HCT116 (cell line): ENCODE measurements at regions not wholly inside any gene's neighbourhood (a gene's known extent, or its start where the extent isn't known, plus 50 kb on each side); places are given as distances from the start of the nearest gene placed in this dataset.

Experiments
- ATAC-seq: fragments of 200-7000 bp; cut with Tn5 transposase; 2 replicates; pipeline ENCODE4 v1.9.1; 2020; ENCODE audit warnings: mild to moderate bottlenecking, moderate library complexity
- BruUV-seq: library from RNA; stranded (reverse); fragments of 400-500 nt; replicated peaks from 2 replicates; lab custom pipeline; 2021; lab: Mats Ljungman, UMichigan
- CTCF ChIA-PET: fragments of 300-600 bp; sonication (Branson Sonifier 250); formaldehyde crosslinking; loops from one replicate; lab custom pipeline; 2021; ENCODE audit warnings: antibody characterized with exemption; lab: Charles Lee
- POLR2A ChIA-PET: fragments of 300-600, 350-600 bp; sonication (Branson Sonifier 250); formaldehyde crosslinking; loops from one replicate; lab custom pipeline; 2021; ENCODE audit warnings: antibody characterized with exemption; lab: Charles Lee
- RAD21 ChIA-PET, 2 experiments: fragments of 300-600 bp; sonication (Branson Sonifier 250); formaldehyde crosslinking; loops; one replicate each; lab custom pipeline; 2023; ENCODE audit warnings: low total read pairs in 2 of 2; ENCODE audit not compliant: uncharacterized antibody in 2 of 2, unreplicated experiment in 2 of 2, low non-redundant PET in 1 of 2; lab: Charles Lee
- DNase-seq: peaks from one replicate; pipeline ENCODE4 v3.0.0-alpha.2; 2010; ENCODE audit warnings: low read depth, low spot score
- H2AFZ ChIP-seq: fragments of 200-600 bp; shearing (Covaris generic), sonication (generic); 2 replicates; pipeline ENCODE4 v1.6.1; 2017; ENCODE audit warnings: low read depth, mixed run types, mixed read lengths, antibody characterized with exemption, low read length; ENCODE audit not compliant: poor library complexity, severe bottlenecking
- H3K27ac ChIP-seq: 2 replicates; pipeline ENCODE4 v1.5.1; 2012; ENCODE audit warnings: low read depth, low read length
- H3K27me3 ChIP-seq: fragments of 200-600 bp; sonication (generic); 2 replicates; pipeline ENCODE4 v1.6.1; 2016; ENCODE audit warnings: mixed run types, low read length, mixed read lengths; ENCODE audit not compliant: insufficient read depth
- H3K36me3 ChIP-seq, 2 experiments: fragments of 200-500 bp in 1 of 2; fragments of 200-600 bp in 1 of 2; sonication (Bioruptor generic) in 1 of 2; sonication (generic) in 1 of 2; 2 replicates each; pipeline versions ENCODE4 v1.5.1 to v1.6.1; 2014 to 2016; ENCODE audit warnings: low read length in 2 of 2, inconsistent platforms in 1 of 2, mixed read lengths in 1 of 2, mixed run types in 1 of 2; ENCODE audit not compliant: insufficient read depth in 2 of 2, control insufficient read depth in 1 of 2
- H3K4me1 ChIP-seq, 2 experiments: fragments of 200-600 bp in 1 of 2; sonication (generic) in 1 of 2; 2 replicates each; pipeline versions ENCODE4 v1.5.1 to v1.6.1; 2012 to 2017; ENCODE audit warnings: low read length in 2 of 2, inconsistent platforms in 1 of 2, mild to moderate bottlenecking in 1 of 2, mixed read lengths in 1 of 2, mixed run types in 1 of 2, moderate library complexity in 1 of 2; ENCODE audit not compliant: insufficient read depth in 2 of 2, control insufficient read depth in 1 of 2
- H3K4me2 ChIP-seq: fragments of 200-600 bp; sonication (generic); 2 replicates; pipeline ENCODE4 v1.6.1; 2017; ENCODE audit warnings: mixed run types, low read length, mixed read lengths
- H3K4me3 ChIP-seq, 2 experiments: fragments of 200-600 bp in 1 of 2; sonication (generic) in 1 of 2; replicated peaks in 1 of 2; 2 replicates each; pipeline ENCODE4 v1.5.1; 2011 to 2016; ENCODE audit warnings: low read length in 2 of 2, control low read depth in 1 of 2, low read depth in 1 of 2, mild to moderate bottlenecking in 1 of 2, mixed read lengths in 1 of 2, mixed run types in 1 of 2
- H3K79me2 ChIP-seq: fragments of 200-600 bp; sonication (generic); 2 replicates; pipeline ENCODE4 v1.6.1; 2017; ENCODE audit warnings: mild to moderate bottlenecking, mixed run types, low read length, moderate library complexity, mixed read lengths; ENCODE audit not compliant: insufficient read depth
- H3K9ac ChIP-seq: fragments of 200-600 bp; sonication (generic); 2 replicates; pipeline ENCODE4 v1.6.1; 2016; ENCODE audit warnings: low read length, mixed read lengths
- H3K9me2 ChIP-seq: fragments of 200-600 bp; sonication (generic), shearing (Covaris generic); 2 replicates; pipeline ENCODE4 v1.6.1; 2017; ENCODE audit warnings: mixed run types, mild to moderate bottlenecking, moderate library complexity; ENCODE audit not compliant: insufficient read depth
- H3K9me3 ChIP-seq, 2 experiments: fragments of 200-500 bp in 1 of 2; fragments of 200-600 bp in 1 of 2; sonication (Bioruptor generic) in 1 of 2; sonication (generic) in 1 of 2; 2 replicates each; pipeline ENCODE4 v1.6.1; 2014 to 2017; ENCODE audit warnings: low read length in 2 of 2, mixed read lengths in 2 of 2, inconsistent platforms in 1 of 2, low read depth in 1 of 2, mild to moderate bottlenecking in 1 of 2, mixed run types in 1 of 2, moderate library complexity in 1 of 2; ENCODE audit not compliant: control insufficient read depth in 1 of 2, insufficient read depth in 1 of 2
- H4K20me1 ChIP-seq: fragments of 200-600 bp; sonication (generic), shearing (Covaris generic); 2 replicates; pipeline ENCODE4 v1.6.1; 2017; ENCODE audit warnings: mixed run types, mild to moderate bottlenecking, moderate library complexity; ENCODE audit not compliant: insufficient read depth
- ATF3 ChIP-seq: IDR thresholded peaks from 2 replicates; pipeline ENCODE4 v1.6.1; 2012
- CEBPB ChIP-seq: IDR thresholded peaks from 2 replicates; pipeline ENCODE4 v1.6.1; 2012; ENCODE audit warnings: low read depth
- FOSL1 ChIP-seq: IDR thresholded peaks from 2 replicates; pipeline ENCODE4 v1.6.1; 2012; ENCODE audit warnings: low read depth
- JUND ChIP-seq: IDR thresholded peaks from 2 replicates; pipeline ENCODE4 v1.6.1; 2012
- MAX ChIP-seq: IDR thresholded peaks from 2 replicates; pipeline ENCODE4 v1.6.1; 2012
- POLR2A ChIP-seq: IDR thresholded peaks from 2 replicates; pipeline ENCODE4 v1.7.0; 2011; ENCODE audit warnings: borderline replicate concordance; ENCODE audit not compliant: insufficient read depth, insufficient read length; ENCODE audit errors: extremely low read depth
- RAD21 ChIP-seq: IDR thresholded peaks from 2 replicates; pipeline ENCODE4 v1.6.1; 2012; ENCODE audit warnings: low read depth, mild to moderate bottlenecking
- REST ChIP-seq: IDR thresholded peaks from 2 replicates; pipeline ENCODE4 v1.6.1; 2012; ENCODE audit warnings: low read depth
- SIN3A ChIP-seq: IDR thresholded peaks from 2 replicates; pipeline ENCODE4 v1.6.1; 2012; ENCODE audit warnings: low read depth
- TCF7L2 ChIP-seq: IDR thresholded peaks from 2 replicates; pipeline ENCODE4 v1.7.0; 2011; ENCODE audit warnings: borderline replicate concordance, inconsistent platforms; ENCODE audit not compliant: insufficient read depth, insufficient read length; ENCODE audit errors: extremely low read depth
- intact Hi-C: fragments of 100-400 bp; cut with micrococcal nuclease; formaldehyde crosslinking; loops from 2 replicates; pipeline ENCODE4 v1.10.0; 2022

- H3K9me3 ChIP-seq = peaks cover 0 to 7% of the 10 kb centered on the region in 2 experiments; a peak in 1 of 4 replicates
- BruUV-seq = no TSS peak
These were observed 145.4 kb upstream of the PIK3C3 start for GRCh38 chr18:41809652-41810051.

More at GRCh38 chr18:41809652-41810051, 145.4 kb upstream of the PIK3C3 start:
- intact Hi-C loops = no loop called here
- Histone ChIP-seq H3K4me2 (no peak overlapping the region), H3K27ac (no peak overlapping the region), H3K4me3 (no peak overlapping the region), H2AFZ (no peak overlapping the region), H3K27me3 (no peaks in the 10 kb centered on the region), H3K9ac (no peak overlapping the region), H3K9me2 (no peaks in the 10 kb centered on the region), H3K79me2 (no peaks in the 10 kb centered on the region), H4K20me1 (no peaks in the 10 kb centered on the region), H3K4me1 (no peaks in the 10 kb centered on the region), H3K36me3 (no peaks in the 10 kb centered on the region)
- ChIA-PET RAD21 (no interaction called here), POLR2A (no interaction called here), CTCF (no interaction called here)
- ATAC-seq = no peak
- TF ChIP-seq RAD21 (no peak), ATF3 (no peak), MAX (no peak), CEBPB (no peak), JUND (no peak), SIN3A (no peak), FOSL1 (no peak), REST (no peak), TCF7L2 (no peak), POLR2A (no peak)
- no peak for DNase-seq
